Kidney (tissue), 13 donors: ENCODE measurements at regions not wholly inside any gene's neighbourhood (a gene's known extent, or its start where the extent isn't known, plus 50 kb on each side); places are given as distances from the start of the nearest gene placed in this dataset.

Experiments
- DNase-seq, 5 donors: peaks; one replicate each; pipeline ENCODE4 v3.0.0-alpha.2; 2013 to 2020
- FAIRE-seq: peaks from 2 replicates; lab custom pipeline; 2012; peaks lifted over from hg19 to GRCh38; lab: Jason Lieb, UNC
- H3K27ac ChIP-seq, 2 donors: one replicate each; pipeline ENCODE4 v1.7.0; 2013; ENCODE audit warnings: low read depth in 2 of 2, low read length in 2 of 2, inconsistent platforms in 1 of 2
- H3K27me3 ChIP-seq: one replicate; pipeline ENCODE4 v1.7.1; 2013; ENCODE audit warnings: low read length, inconsistent platforms; ENCODE audit not compliant: control insufficient read depth, insufficient read depth
- H3K36me3 ChIP-seq, 3 donors: one replicate each; pipeline versions ENCODE4 v1.7.0 to v1.7.1; 2013; ENCODE audit warnings: low read length in 3 of 3, control low read depth in 1 of 3, inconsistent platforms in 1 of 3; ENCODE audit not compliant: insufficient read depth in 3 of 3, control insufficient read depth in 2 of 3
- H3K4me1 ChIP-seq, 3 donors: one replicate each; pipeline versions ENCODE4 v1.7.0 to v1.7.1; 2013; ENCODE audit warnings: low read length in 3 of 3, inconsistent platforms in 1 of 3, low read depth in 1 of 3; ENCODE audit not compliant: control insufficient read depth in 2 of 3, insufficient read depth in 2 of 3
- H3K4me3 ChIP-seq, 3 donors: one replicate each; pipeline versions ENCODE4 v1.7.0 to v1.8.1; 2013; ENCODE audit warnings: low read length in 3 of 3, control low read depth in 1 of 3, inconsistent platforms in 1 of 3
- H3K9ac ChIP-seq, 3 donors: one replicate each; pipeline versions ENCODE4 v1.7.0 to v1.7.1; 2013; ENCODE audit warnings: low read length in 3 of 3, control low read depth in 1 of 3, inconsistent platforms in 1 of 3
- H3K9me3 ChIP-seq, 3 donors: one replicate each; pipeline versions ENCODE4 v1.7.0 to v1.7.1; 2013; ENCODE audit warnings: low read length in 3 of 3, control low read depth in 1 of 3, inconsistent platforms in 1 of 3; ENCODE audit not compliant: control insufficient read depth in 2 of 3, insufficient read depth in 1 of 3
- CTCF ChIP-seq: IDR thresholded peaks from 3 replicates; pipeline ENCODE4 v1.5.1; 2012; ENCODE audit warnings: mild to moderate bottlenecking, moderate library complexity, borderline replicate concordance; ENCODE audit not compliant: insufficient read depth; ENCODE audit errors: extremely low read depth
- intact Hi-C: fragments of 100-400 bp; cut with DNase I; formaldehyde crosslinking; loops from one replicate; pipeline ENCODE4 v1.11.1; 2022
- donor health status: control.
- donor health status: control.
- donor health status: control.
- donor health status: control.
- donor health status: control.
- donor health status: DM: yes; HTN: yes; CAD: no.
- donor health status: Normal renal cell carcinoma (clear cell type).

- Histone ChIP-seq H3K4me3 (no peak overlapping the region), H3K9me3 (no peaks in the 10 kb centered on the region), H3K36me3 (no peaks in the 10 kb centered on the region), H3K4me1 (no peaks in the 10 kb centered on the region), H3K9ac (no peak overlapping the region), H3K27ac (no peak overlapping the region), H3K27me3 (no peaks in the 10 kb centered on the region)
- intact Hi-C loops = no loop called here
- no peak for TF ChIP-seq CTCF
- no peak for DNase-seq
- no peak for FAIRE-seq
Measured at GRCh38 chr9:26260238-26260637, 582.0 kb upstream of the TUSC1 start.

GRCh38 chr9:26247861-26248260 lies 569.6 kb upstream of the TUSC1 start:
- no peak overlapping the region for H3K9ac ChIP-seq
- peaks cover 0 to 4% (median 0%) of the 10 kb centered on the region in 3 donors for H3K4me1 ChIP-seq
- H3K36me3 ChIP-seq = no peaks in the 10 kb centered on the region
- H3K9me3 ChIP-seq = no peaks in the 10 kb centered on the region
- H3K27ac ChIP-seq = no peak overlapping the region
- H3K4me3 ChIP-seq = no peak overlapping the region
- FAIRE-seq (no peak), DNase-seq (no peak)
- intact Hi-C loops = no loop called here
- TF ChIP-seq CTCF = no peak
- no peaks in the 10 kb centered on the region for H3K27me3 ChIP-seq

- H3K36me3 ChIP-seq = no peaks in the 10 kb centered on the region
- no peak overlapping the region for H3K9ac ChIP-seq
- no peak overlapping the region for H3K4me3 ChIP-seq
- H3K27me3 ChIP-seq = no peaks in the 10 kb centered on the region
- H3K4me1 ChIP-seq = peaks cover 0 to 4% (median 0%) of the 10 kb centered on the region in 3 donors
- H3K27ac ChIP-seq = no peak overlapping the region
- intact Hi-C loops = no loop called here
- FAIRE-seq (no peak), DNase-seq (peak in 2 of 5 donors; percentile 25 to 26)
- no peak for TF ChIP-seq CTCF
- no peaks in the 10 kb centered on the region for H3K9me3 ChIP-seq
Measured at GRCh38 chr9:26244661-26245451, 566.6 kb upstream of the TUSC1 start.
